CD4-positive, alpha-beta T cell treated with Interferon alpha-2 for 1 hour (primary cell): ENCODE measurements at regions not wholly inside any gene's neighbourhood (a gene's known extent, or its start where the extent isn't known, plus 50 kb on each side); places are given as distances from the start of the nearest gene placed in this dataset.
"Not testable (repeated sequence)": the region's sequence is repeated elsewhere in the genome, so short reads cannot be mapped to it uniquely, and the experiment has no call there.

Source experiments
- DNase-seq, 2 donors: peaks; one replicate each; pipeline ENCODE4 v3.0.0-alpha.2; 2020 to 2022

- no peak for DNase-seq
These were observed 188.3 kb downstream of the MIB1 start for GRCh38 chr18:21928925-21929324.

- no peak for DNase-seq
These were observed 189.6 kb downstream of the MIB1 start for GRCh38 chr18:21930177-21930576.

GRCh38 chr18:21933931-21934765 lies 193.6 kb downstream of the MIB1 start:
- DNase-seq = no peak

GRCh38 chr18:21934766-21935015 lies 194.1 kb downstream of the MIB1 start:
- no peak for DNase-seq

- no peak for DNase-seq
These were observed 202.9 kb downstream of the MIB1 start for GRCh38 chr18:21943456-21943855.

GRCh38 chr18:21949326-21950015 lies 208.9 kb downstream of the MIB1 start:
- no peak for DNase-seq

GRCh38 chr18:21955757-21956652 lies 213.4 kb upstream of the GATA6 start:
- DNase-seq = peak; percentile 62 to 73

GRCh38 chr18:21958263-21958662 lies 211.1 kb upstream of the GATA6 start:
- no peak for DNase-seq

- DNase-seq = no peak
These were observed 210.5 kb upstream of the GATA6 start for GRCh38 chr18:21958707-21959450.

GRCh38 chr18:21960189-21960588 lies 209.2 kb upstream of the GATA6 start:
- no peak for DNase-seq

- DNase-seq = no peak
These were observed 206.1 kb upstream of the GATA6 start for GRCh38 chr18:21963336-21963735.

GRCh38 chr18:21968338-21968737 lies 201.1 kb upstream of the GATA6 start:
- no peak for DNase-seq

- no peak for DNase-seq
These were observed 197.1 kb upstream of the GATA6 start for GRCh38 chr18:21972281-21972680.

- DNase-seq = not testable (repeated sequence)
These were observed 193.4 kb upstream of the GATA6 start for GRCh38 chr18:21975954-21976353.

GRCh38 chr18:21978546-21979170 lies 190.7 kb upstream of the GATA6 start:
- DNase-seq = no peak

GRCh38 chr18:21979171-21979560 lies 190.2 kb upstream of the GATA6 start:
- DNase-seq = no peak

- no peak for DNase-seq
These were observed 189.6 kb upstream of the GATA6 start for GRCh38 chr18:21979759-21980158.

- no peak for DNase-seq
These were observed 188.6 kb upstream of the GATA6 start for GRCh38 chr18:21980744-21981143.

GRCh38 chr18:21981489-21981888 lies 187.9 kb upstream of the GATA6 start:
- not testable (repeated sequence) for DNase-seq

- no peak for DNase-seq
These were observed 178.3 kb upstream of the GATA6 start for GRCh38 chr18:21991081-21991534.

- DNase-seq = no peak
These were observed 177.5 kb upstream of the GATA6 start for GRCh38 chr18:21991886-21992285.

GRCh38 chr18:21996351-21996826 lies 173.0 kb upstream of the GATA6 start:
- DNase-seq = no peak
